ENCODE measurements at regions not wholly inside any gene's neighbourhood (a gene's known extent, or its start where the extent isn't known, plus 50 kb on each side); places are given as distances from the start of the nearest gene placed in this dataset.

GRCh38 chr13:111620166-111620565 is 299.7 kb downstream of the TEX29 start:
- Histone ChIP-seq H3K79me2 (ENCODE audit: control insufficient read depth, insufficient read depth, low read length) (no peaks in the 10 kb centered on the region), H3K9ac (ENCODE audit: control insufficient read depth, extremely low read depth, insufficient read depth, low read length) (no peak overlapping the region), H3K9me1 (ENCODE audit: control insufficient read depth, extremely low read depth, insufficient read depth, low read length) (no peaks in the 10 kb centered on the region), H3K36me3 (ENCODE audit: control insufficient read depth in 2 of 2, extremely low read depth in 1 of 2, insufficient read depth in 2 of 2, low read length in 2 of 2) (no peaks in the 10 kb centered on the region), H3K4me1 (ENCODE audit: control insufficient read depth, extremely low read depth, insufficient read depth, low read length) (no peaks in the 10 kb centered on the region), H2AFZ (ENCODE audit: control insufficient read depth, low read length) (no peak overlapping the region), H3K27ac (ENCODE audit: control insufficient read depth, insufficient read depth, low read length) (no peak overlapping the region), H3K4me3 (ENCODE audit: control insufficient read depth in 2 of 3, extremely low read depth in 1 of 3, insufficient read depth in 2 of 3, low read depth in 1 of 3, low read length in 3 of 3) (no peak overlapping the region), H3K27me3 (ENCODE audit: control insufficient read depth, extremely low read depth, insufficient read depth, low read length) (no peaks in the 10 kb centered on the region), H4K20me1 (ENCODE audit: control insufficient read depth, extremely low read depth, insufficient read depth, low read length) (no peaks in the 10 kb centered on the region), H3K4me2 (ENCODE audit: control insufficient read depth, extremely low read depth, insufficient read depth, low read depth, low read length) (no peak overlapping the region), H3K9me3 (ENCODE audit: control insufficient read depth, low read depth, low read length) (peaks cover 12% of the 10 kb centered on the region)
- DNase-seq (ENCODE audit: low read depth, low spot score) = no peak
- dilution Hi-C loops (cut with MboI; ENCODE audit: extremely low pct_ligation_motif_present, low sequenced_read_pairs) = no loop called here
- TF ChIP-seq EZH2 (IDR thresholded peaks at IDR 0.05; ENCODE audit: low read length) (no peak), CTCF (optimal IDR thresholded peaks at IDR 0.05 in 1 of 3, IDR thresholded peaks at IDR 0.05 in 1 of 3, conservative IDR thresholded peaks at IDR 0.05 in 1 of 3; ENCODE audit: extremely low read depth in 1 of 3, insufficient read depth in 2 of 3, low read length in 3 of 3) (no peak)
- FAIRE-seq = no peak

- H3K4me3 ChIP-seq (ENCODE audit: control insufficient read depth in 2 of 3, extremely low read depth in 1 of 3, insufficient read depth in 2 of 3, low read depth in 1 of 3, low read length in 3 of 3) = no peak overlapping the region
- no peaks in the 10 kb centered on the region for H3K79me2 ChIP-seq (ENCODE audit: control insufficient read depth, insufficient read depth, low read length)
- no peak overlapping the region for H3K9ac ChIP-seq (ENCODE audit: control insufficient read depth, extremely low read depth, insufficient read depth, low read length)
- no peak for TF ChIP-seq EZH2 (IDR thresholded peaks at IDR 0.05; ENCODE audit: low read length)
- no peak for TF ChIP-seq CTCF (optimal IDR thresholded peaks at IDR 0.05 in 1 of 3, IDR thresholded peaks at IDR 0.05 in 1 of 3, conservative IDR thresholded peaks at IDR 0.05 in 1 of 3; ENCODE audit: extremely low read depth in 1 of 3, insufficient read depth in 2 of 3, low read length in 3 of 3)
- H3K27ac ChIP-seq (ENCODE audit: control insufficient read depth, insufficient read depth, low read length) = no peak overlapping the region
- H3K36me3 ChIP-seq (ENCODE audit: control insufficient read depth in 2 of 2, extremely low read depth in 1 of 2, insufficient read depth in 2 of 2, low read length in 2 of 2) = no peaks in the 10 kb centered on the region
- H3K4me1 ChIP-seq (ENCODE audit: control insufficient read depth, extremely low read depth, insufficient read depth, low read length) = no peaks in the 10 kb centered on the region
- peaks cover 12% of the 10 kb centered on the region for H3K9me3 ChIP-seq (ENCODE audit: control insufficient read depth, low read depth, low read length)
- no peaks in the 10 kb centered on the region for H3K9me1 ChIP-seq (ENCODE audit: control insufficient read depth, extremely low read depth, insufficient read depth, low read length)
- FAIRE-seq (no peak), DNase-seq (ENCODE audit: low read depth, low spot score) (no peak)
- dilution Hi-C loops (cut with MboI; ENCODE audit: extremely low pct_ligation_motif_present, low sequenced_read_pairs) = no loop called here
- no peak overlapping the region for H3K4me2 ChIP-seq (ENCODE audit: control insufficient read depth, extremely low read depth, insufficient read depth, low read depth, low read length)
- H2AFZ ChIP-seq (ENCODE audit: control insufficient read depth, low read length) = no peak overlapping the region
- no peaks in the 10 kb centered on the region for H4K20me1 ChIP-seq (ENCODE audit: control insufficient read depth, extremely low read depth, insufficient read depth, low read length)
- H3K27me3 ChIP-seq (ENCODE audit: control insufficient read depth, extremely low read depth, insufficient read depth, low read length) = no peaks in the 10 kb centered on the region
Observed at GRCh38 chr13:111620586-111620985, 300.1 kb downstream of the TEX29 start.

All from keratinocyte (primary cell).